Mucosa of stomach (tissue), 1 donor: ENCODE measurements at regions not wholly inside any gene's neighbourhood (a gene's known extent, or its start where the extent isn't known, plus 50 kb on each side); places are given as distances from the start of the nearest gene placed in this dataset.
"Not testable (repeated sequence)": the region's sequence is repeated elsewhere in the genome, so short reads cannot be mapped to it uniquely, and the experiment has no call there.

ENCODE experiments used
- H3K27me3 ChIP-seq: one replicate; pipeline ENCODE4 v1.7.0; 2013; ENCODE audit warnings: mild to moderate bottlenecking, low read length; ENCODE audit not compliant: control insufficient read depth, insufficient read depth
- H3K36me3 ChIP-seq: one replicate; pipeline ENCODE4 v1.7.0; 2013; ENCODE audit warnings: low read length; ENCODE audit not compliant: control insufficient read depth, insufficient read depth
- H3K4me1 ChIP-seq: one replicate; pipeline ENCODE4 v1.7.0; 2013; ENCODE audit warnings: mild to moderate bottlenecking, low read length; ENCODE audit not compliant: control insufficient read depth, insufficient read depth
- H3K4me3 ChIP-seq: one replicate; pipeline ENCODE4 v1.7.0; 2013; ENCODE audit warnings: low read length
- H3K9ac ChIP-seq: one replicate; pipeline ENCODE4 v1.7.0; 2013; ENCODE audit warnings: mild to moderate bottlenecking, low read length, moderate library complexity
- H3K9me3 ChIP-seq: one replicate; pipeline ENCODE4 v1.7.0; 2013; ENCODE audit warnings: mild to moderate bottlenecking, low read length, moderate library complexity; ENCODE audit not compliant: control insufficient read depth
- donor health status: Pancreatic carcinoma.

DNA sequence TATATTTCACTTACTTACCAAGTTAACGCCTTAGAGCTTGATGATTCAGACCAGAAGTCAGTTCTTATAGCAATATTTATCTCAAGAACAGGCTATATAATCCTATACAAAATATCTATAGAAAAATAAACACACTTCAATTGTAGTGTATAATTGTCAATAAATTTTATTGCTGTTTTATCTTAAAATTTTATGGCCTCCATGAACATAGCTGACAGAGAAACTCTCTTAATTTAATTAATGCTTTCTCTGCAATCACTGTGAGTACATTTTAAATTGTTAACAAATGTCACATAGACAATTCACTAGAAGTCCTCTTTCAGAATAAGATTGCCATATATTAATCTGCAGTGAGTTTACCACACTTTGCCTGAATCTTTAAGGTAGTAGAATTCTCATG, 178.6 kb downstream of the RFPL4B start:
- no peak overlapping the region for H3K9ac ChIP-seq
- H3K27me3 ChIP-seq = no peaks in the 10 kb centered on the region
- H3K36me3 ChIP-seq = no peaks in the 10 kb centered on the region
- no peak overlapping the region for H3K4me3 ChIP-seq
- H3K9me3 ChIP-seq = no peaks in the 10 kb centered on the region
- H3K4me1 ChIP-seq = no peaks in the 10 kb centered on the region

DNA sequence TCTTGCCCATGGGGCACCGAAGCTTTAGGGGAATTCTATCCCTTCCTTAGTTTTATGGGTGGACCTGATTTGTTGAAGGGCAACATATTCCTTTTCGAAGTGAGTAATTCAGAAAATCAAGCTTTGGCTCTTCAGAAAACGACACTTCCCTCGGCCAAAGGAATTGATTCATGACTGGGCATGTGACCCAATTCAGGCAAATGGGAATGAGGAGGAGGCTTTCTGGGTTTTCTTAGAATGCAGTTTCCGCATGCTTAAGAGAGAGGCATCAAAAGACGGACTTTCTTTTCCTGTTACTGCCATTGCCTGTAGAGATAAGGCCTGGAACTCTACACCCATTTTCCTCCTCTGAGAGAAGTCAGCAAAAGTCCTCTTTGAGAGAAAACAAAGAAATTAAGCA, 179.5 kb downstream of the RFPL4B start:
- H3K9me3 ChIP-seq = no peaks in the 10 kb centered on the region
- no peaks in the 10 kb centered on the region for H3K36me3 ChIP-seq
- no peaks in the 10 kb centered on the region for H3K4me1 ChIP-seq
- H3K9ac ChIP-seq = no peak overlapping the region
- no peaks in the 10 kb centered on the region for H3K27me3 ChIP-seq
- H3K4me3 ChIP-seq = no peak overlapping the region

DNA sequence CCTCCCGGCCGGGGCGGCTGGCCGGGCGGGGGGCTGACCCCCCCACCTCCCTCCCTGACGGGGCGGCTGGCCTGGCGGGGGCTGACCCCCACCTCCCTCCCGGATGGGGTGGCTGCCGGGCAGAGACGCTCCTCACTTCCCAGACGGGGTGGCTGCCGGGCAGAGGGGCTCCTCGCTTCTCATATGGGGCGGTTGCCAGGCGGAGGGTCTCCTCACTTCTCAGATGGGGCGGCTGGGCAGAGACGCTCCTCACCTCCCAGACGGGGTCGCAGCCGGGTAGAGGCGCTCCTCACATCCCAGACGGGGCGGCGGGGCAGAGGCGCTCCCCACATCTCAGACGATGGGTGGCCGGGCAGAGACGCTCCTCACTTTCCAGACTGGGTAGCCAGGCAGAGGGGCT, 181.2 kb downstream of the RFPL4B start:
- not testable (repeated sequence) for H3K36me3 ChIP-seq, H3K27me3 ChIP-seq, H3K9me3 ChIP-seq, H3K9ac ChIP-seq, H3K4me1 ChIP-seq, H3K4me3 ChIP-seq

DNA sequence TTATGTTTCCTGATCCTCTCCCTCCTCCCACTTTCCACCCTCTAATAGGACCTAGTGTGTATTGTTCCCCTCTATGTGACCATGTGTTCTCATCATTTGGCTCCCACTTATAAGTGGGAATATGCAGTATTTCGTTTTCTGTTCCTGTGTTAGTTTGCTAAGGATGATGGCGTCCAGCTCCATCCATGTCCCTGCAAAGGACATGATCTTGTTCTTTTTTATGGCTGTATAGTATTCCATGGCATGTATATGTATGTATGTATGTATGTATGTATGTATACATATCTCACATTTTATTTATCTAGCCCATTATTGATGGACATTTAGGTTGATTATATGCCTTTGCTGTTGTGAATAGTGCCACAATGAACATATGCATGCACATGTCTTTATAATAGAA, 188.7 kb downstream of the RFPL4B start:
- Histone ChIP-seq H3K4me1 (no peaks in the 10 kb centered on the region), H3K27me3 (no peaks in the 10 kb centered on the region), H3K4me3 (no peak overlapping the region)

DNA sequence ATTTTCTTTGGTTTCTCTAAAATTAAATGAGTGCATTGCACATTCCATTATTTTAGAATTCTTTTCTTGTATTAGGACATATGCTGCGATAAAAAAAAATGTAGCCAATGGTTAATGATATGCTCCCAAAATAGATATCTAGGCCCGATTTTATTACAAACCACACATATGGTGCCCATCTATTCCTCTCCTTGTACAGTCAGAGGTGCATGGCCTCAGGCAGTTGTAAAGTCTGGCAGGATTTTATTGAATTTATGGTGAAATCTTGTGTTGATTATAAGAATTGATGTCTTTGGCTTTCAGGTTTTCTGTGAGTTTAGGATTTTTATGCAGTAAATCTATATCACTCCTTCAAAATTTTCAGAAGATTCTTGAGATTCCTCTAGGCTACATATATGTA, 192.2 kb downstream of the RFPL4B start:
- no peaks in the 10 kb centered on the region for H3K9me3 ChIP-seq
- no peaks in the 10 kb centered on the region for H3K4me1 ChIP-seq

More for the DNA sequence above, 188.7 kb downstream of the RFPL4B start:
- Histone ChIP-seq H3K9me3 (no peaks in the 10 kb centered on the region), H3K36me3 (no peaks in the 10 kb centered on the region), H3K9ac (no peak overlapping the region)

DNA sequence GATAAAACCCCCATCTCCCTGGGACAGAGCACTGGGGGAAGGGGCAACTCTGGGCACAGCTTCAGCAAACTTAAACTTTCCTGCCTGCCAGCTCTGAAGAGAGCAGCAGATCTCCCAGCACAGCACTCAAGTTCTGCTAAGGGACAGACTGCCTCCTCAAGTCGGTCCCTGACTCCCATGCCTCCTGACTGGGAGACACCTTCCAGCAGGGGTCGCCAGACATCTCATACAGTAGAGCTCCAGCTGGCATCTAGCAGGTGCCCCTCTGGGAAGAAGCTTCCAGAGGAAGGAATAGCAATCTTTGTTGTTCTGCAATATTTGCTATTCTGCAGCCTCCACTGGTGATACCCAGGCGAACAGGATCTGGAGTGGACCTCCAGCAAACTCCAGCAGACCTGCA, 194.7 kb downstream of the RFPL4B start:
- H3K4me1 ChIP-seq, H3K4me3 ChIP-seq, H3K36me3 ChIP-seq, H3K27me3 ChIP-seq, H3K9me3 ChIP-seq, H3K9ac ChIP-seq: not testable (repeated sequence)

More for the DNA sequence above, 192.2 kb downstream of the RFPL4B start:
- Histone ChIP-seq H3K9ac (no peak overlapping the region), H3K4me3 (no peak overlapping the region), H3K36me3 (no peaks in the 10 kb centered on the region), H3K27me3 (no peaks in the 10 kb centered on the region)

DNA sequence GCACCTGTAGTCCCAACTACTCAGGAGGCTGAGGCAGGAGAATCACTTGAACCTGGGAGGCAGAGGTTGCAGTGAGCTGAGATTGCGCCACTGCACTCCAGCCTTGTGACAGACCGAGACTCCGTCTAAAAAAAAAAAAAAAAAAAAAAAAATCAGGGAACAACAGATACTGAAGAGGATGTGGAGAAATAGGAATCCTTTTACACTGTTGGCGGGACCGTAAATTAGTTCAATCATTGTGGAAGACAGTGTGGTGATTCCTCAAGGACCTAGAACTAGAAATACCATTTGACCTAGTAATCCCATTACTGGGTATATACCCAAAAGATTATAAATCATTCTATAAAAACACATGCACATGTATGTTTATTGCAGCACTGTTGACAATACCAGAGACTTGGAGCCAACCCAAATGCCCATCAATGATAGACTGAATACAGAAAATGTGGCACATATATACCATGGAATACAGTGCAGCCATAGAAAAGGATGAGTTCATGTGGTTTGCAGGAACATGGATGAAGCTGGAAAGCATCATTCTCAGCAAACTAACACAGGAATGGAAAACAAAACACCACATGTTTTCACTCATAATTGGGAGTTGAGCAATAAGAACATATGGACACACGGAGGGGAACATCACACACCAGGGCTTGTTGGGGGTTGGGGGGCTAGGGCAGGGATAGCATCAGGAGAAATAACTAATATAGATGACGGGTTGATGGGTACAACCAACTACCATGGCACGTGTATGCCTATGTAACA, 200.4 kb downstream of the RFPL4B start:
- not testable (repeated sequence) for H3K4me1 ChIP-seq, H3K9ac ChIP-seq, H3K27me3 ChIP-seq, H3K9me3 ChIP-seq, H3K36me3 ChIP-seq, H3K4me3 ChIP-seq

DNA sequence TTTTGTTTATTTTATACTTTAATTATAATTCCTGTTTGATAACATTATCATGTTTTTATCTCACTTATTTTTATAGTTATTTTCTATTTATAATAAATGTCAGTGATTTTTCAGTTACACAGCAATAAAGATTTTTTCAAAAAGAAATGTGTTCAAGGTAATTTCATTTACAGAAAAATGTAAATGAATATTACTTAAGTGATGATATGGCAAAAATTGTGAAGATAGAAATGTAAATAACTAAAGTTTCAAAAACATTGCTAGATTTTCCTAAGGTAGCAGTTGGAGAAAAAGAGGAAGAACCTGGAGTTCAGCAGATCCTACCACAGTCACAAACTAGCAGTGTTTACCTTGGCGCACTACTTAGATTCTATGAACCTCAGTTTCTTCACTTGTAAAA, 202.6 kb downstream of the RFPL4B start:
- no peaks in the 10 kb centered on the region for H3K36me3 ChIP-seq
- H3K4me3 ChIP-seq = no peak overlapping the region
- H3K9ac ChIP-seq = no peak overlapping the region
- no peaks in the 10 kb centered on the region for H3K4me1 ChIP-seq
- H3K9me3 ChIP-seq = no peaks in the 10 kb centered on the region
- no peaks in the 10 kb centered on the region for H3K27me3 ChIP-seq

DNA sequence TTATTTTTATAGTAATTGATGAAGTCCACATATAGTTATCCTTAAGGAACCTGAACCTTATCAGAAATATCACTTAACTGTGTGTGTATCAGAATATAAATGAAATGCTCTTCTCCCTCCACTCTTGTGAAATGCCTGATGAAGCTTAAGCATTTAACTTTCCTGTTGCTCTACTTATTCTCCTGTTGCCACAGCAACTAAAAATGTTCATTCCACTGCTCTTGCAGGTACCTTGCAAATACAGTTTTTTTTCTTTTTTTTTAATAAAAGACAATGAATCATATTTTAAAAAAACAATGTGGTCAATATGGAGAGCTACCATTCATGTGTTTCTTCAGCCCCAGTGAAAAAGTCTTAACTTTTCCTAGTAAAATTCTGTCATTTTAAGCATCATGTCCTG, 210.3 kb downstream of the RFPL4B start:
- H3K9me3 ChIP-seq = no peaks in the 10 kb centered on the region
- no peaks in the 10 kb centered on the region for H3K27me3 ChIP-seq
- no peak overlapping the region for H3K4me3 ChIP-seq
- no peak overlapping the region for H3K9ac ChIP-seq
- H3K4me1 ChIP-seq = no peaks in the 10 kb centered on the region
- no peaks in the 10 kb centered on the region for H3K36me3 ChIP-seq

DNA sequence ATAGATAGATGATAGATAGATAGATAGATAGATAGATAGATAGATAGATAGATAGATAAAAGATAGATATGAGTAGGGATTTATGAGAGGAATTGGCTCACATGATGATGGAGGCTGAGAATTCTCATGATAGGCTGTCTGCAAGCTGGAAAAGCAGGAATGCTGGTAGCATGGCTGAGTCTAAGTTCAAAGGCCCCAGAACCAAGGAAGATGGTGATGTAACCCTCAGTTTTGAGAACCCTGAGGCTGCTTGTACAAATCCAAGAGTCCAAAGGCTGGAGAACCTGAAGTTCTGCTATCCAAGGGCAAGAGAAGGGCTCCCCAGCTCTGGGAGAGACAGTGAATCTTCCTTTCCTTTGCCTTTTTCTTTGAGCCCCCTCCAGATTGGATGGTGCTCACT, 210.8 kb downstream of the RFPL4B start:
- Histone ChIP-seq H3K9me3 (no peaks in the 10 kb centered on the region), H3K9ac (no peak overlapping the region), H3K4me1 (no peaks in the 10 kb centered on the region), H3K27me3 (no peaks in the 10 kb centered on the region), H3K4me3 (no peak overlapping the region), H3K36me3 (no peaks in the 10 kb centered on the region)

DNA sequence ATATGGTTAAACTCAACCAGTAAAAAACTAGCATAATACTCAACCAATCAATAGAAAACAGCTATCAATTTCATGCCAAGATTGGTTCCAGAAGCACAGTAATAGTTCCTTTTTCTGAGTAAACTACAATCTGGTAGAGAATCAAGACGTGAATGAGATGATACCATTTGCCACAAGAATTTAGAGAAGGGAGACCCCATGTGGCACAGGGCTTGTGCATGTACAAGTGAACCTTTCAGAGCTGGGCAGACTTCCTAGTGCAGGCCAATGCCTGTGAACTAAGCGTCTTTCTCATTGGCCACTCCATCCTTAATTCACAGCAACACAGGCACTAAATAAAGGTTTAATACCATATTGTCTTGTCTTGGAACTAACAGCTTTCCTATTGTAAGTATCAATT, 213.5 kb downstream of the RFPL4B start:
- no peaks in the 10 kb centered on the region for H3K4me1 ChIP-seq
- H3K27me3 ChIP-seq = no peaks in the 10 kb centered on the region
- no peak overlapping the region for H3K9ac ChIP-seq
- no peaks in the 10 kb centered on the region for H3K9me3 ChIP-seq
- H3K36me3 ChIP-seq = no peaks in the 10 kb centered on the region
- no peak overlapping the region for H3K4me3 ChIP-seq

DNA sequence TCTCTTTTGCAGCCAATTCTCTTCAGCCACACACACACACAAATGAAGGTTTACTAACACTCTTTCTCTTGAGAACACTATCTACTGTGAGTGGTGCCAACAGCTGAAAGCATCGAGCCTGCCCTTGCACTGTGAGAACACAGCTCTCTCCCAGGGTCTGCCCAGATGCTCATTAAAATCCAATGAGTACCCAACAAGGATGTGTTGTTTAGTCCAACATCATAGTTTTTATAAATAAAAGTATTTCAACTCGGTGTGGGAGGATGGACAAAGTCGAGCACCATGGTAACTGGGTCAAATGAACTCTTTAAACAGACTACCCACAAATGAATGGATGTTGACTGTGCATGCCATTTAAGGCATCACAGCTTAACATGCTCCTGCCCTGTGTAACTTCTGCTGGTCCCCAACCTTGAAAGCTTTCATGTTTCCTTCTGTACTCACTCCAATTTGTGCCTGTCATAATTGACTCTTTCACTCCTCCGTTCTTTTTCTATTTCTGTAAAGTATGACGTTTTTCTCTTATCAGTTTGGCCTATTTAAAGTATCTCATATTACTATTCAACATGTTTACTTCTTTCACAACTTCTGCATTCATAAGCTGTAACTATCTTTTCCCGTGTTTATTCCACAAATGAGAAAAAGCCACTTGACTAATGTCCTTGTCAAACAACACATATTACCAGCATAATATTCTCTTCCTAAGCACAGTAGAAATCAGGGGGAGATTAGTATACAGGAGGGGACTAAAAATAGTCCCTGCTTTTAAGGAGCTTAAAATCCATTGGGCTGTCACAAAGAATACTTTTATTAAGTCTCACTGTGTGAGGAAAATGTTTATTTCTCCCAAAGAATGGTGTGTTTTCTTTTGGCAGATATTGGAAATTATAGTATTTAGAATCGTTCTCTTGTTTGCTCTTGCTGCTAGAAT, 215.4 kb downstream of the RFPL4B start:
- Histone ChIP-seq H3K27me3 (no peaks in the 10 kb centered on the region), H3K9ac (no peak overlapping the region), H3K36me3 (no peaks in the 10 kb centered on the region), H3K4me3 (no peak overlapping the region), H3K9me3 (no peaks in the 10 kb centered on the region), H3K4me1 (no peaks in the 10 kb centered on the region)
